Vagina (tissue), 2 donors: ENCODE measurements at regions not wholly inside any gene's neighbourhood (a gene's known extent, or its start where the extent isn't known, plus 50 kb on each side); places are given as distances from the start of the nearest gene placed in this dataset.

Source experiments
- DNase-seq, 2 donors: peaks; one replicate each; pipeline ENCODE4 v3.0.0-alpha.2; 2017; ENCODE audit errors: extremely low spot score in 2 of 2
- H3K27ac ChIP-seq: fragments of 200-600 bp; sonication (generic); one replicate; pipeline ENCODE4 v1.5.1; 2019
- H3K27me3 ChIP-seq: fragments of 200-600 bp; sonication (generic); one replicate; pipeline ENCODE4 v1.5.1; 2019
- H3K36me3 ChIP-seq, 2 donors: fragments of 200-600 bp; sonication (generic); one replicate each; pipeline ENCODE4 v1.5.1; 2017 to 2019
- H3K4me1 ChIP-seq: fragments of 200-600 bp; sonication (generic); one replicate; pipeline ENCODE4 v1.5.1; 2019
- H3K4me3 ChIP-seq, 2 donors: fragments of 200-600 bp; sonication (generic); 1 replicate in 1 of 2; 2 replicates in 1 of 2; pipeline ENCODE4 v1.5.1; 2016 to 2019
- H3K9me3 ChIP-seq: fragments of 200-600 bp; sonication (generic); one replicate; pipeline ENCODE4 v1.5.1; 2019
- POLR2A ChIP-seq, 2 donors: fragments of 450-650 bp; IDR thresholded peaks; one replicate each; pipeline ENCODE4 v1.6.1; 2017; ENCODE audit warnings: antibody characterized with exemption in 2 of 2, mild to moderate bottlenecking in 2 of 2, moderate library complexity in 2 of 2
- POLR2AphosphoS5 ChIP-seq, 2 donors: sonication (generic); formaldehyde crosslinking; IDR thresholded peaks; one replicate each; pipeline ENCODE4 v1.9.0; 2017; ENCODE audit warnings: antibody characterized with exemption in 2 of 2, mild to moderate bottlenecking in 2 of 2, low read depth in 1 of 2; ENCODE audit not compliant: insufficient read depth in 1 of 2
- intact Hi-C: fragments of 100-400 bp; cut with DNase I; formaldehyde crosslinking; loops from one replicate; pipeline ENCODE4 v1.15.1; 2023
- TF ChIP-seq, protein P1 (sequence below), 3 experiments: fragments of 450-650 bp in 2 of 3; fragments of 200-600 bp in 1 of 3; sonication (generic) in 1 of 3; IDR thresholded peaks; one replicate each; pipeline ENCODE4 v1.5.1; 2017 to 2019; ENCODE audit warnings: antibody characterized with exemption in 3 of 3, mild to moderate bottlenecking in 2 of 3, moderate library complexity in 2 of 3

DNA sequence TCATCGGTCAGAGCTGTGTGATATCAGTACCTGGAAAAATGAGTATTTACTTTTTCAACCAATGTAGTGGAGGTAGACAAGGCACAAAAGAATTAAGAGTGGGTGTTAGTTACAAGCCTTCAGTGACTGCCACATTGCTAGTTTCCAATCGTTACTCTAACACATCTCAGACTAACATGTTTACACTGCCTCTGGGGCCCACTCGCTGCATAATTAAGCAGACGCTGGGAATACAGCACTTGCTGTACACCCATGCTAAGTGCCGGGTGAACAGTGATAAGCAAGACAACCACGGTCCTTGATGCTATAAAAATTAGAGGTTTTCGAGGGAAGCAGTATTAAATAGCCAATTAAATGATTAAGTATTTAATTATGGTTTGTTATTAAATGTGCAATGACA is 1147.6 kb downstream of the AACS start:
- intact Hi-C loops = no loop called here
- Histone ChIP-seq H3K27ac (no peak overlapping the region), H3K36me3 (no peaks in the 10 kb centered on the region), H3K4me3 (no peak overlapping the region), H3K4me1 (peaks cover 5% of the 10 kb centered on the region), H3K9me3 (no peaks in the 10 kb centered on the region), H3K27me3 (no peaks in the 10 kb centered on the region)
- DNase-seq = no peak
- TF ChIP-seq POLR2A (IDR thresholded peaks at IDR 0.05) = no peak
- TF ChIP-seq POLR2AphosphoS5 (IDR thresholded peaks at IDR 0.05; ENCODE audit: insufficient read depth in 1 of 2, low read depth in 1 of 2) = no peak
- TF ChIP-seq, protein P1, sequence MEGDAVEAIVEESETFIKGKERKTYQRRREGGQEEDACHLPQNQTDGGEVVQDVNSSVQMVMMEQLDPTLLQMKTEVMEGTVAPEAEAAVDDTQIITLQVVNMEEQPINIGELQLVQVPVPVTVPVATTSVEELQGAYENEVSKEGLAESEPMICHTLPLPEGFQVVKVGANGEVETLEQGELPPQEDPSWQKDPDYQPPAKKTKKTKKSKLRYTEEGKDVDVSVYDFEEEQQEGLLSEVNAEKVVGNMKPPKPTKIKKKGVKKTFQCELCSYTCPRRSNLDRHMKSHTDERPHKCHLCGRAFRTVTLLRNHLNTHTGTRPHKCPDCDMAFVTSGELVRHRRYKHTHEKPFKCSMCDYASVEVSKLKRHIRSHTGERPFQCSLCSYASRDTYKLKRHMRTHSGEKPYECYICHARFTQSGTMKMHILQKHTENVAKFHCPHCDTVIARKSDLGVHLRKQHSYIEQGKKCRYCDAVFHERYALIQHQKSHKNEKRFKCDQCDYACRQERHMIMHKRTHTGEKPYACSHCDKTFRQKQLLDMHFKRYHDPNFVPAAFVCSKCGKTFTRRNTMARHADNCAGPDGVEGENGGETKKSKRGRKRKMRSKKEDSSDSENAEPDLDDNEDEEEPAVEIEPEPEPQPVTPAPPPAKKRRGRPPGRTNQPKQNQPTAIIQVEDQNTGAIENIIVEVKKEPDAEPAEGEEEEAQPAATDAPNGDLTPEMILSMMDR (IDR thresholded peaks at IDR 0.05) = no peak

DNA sequence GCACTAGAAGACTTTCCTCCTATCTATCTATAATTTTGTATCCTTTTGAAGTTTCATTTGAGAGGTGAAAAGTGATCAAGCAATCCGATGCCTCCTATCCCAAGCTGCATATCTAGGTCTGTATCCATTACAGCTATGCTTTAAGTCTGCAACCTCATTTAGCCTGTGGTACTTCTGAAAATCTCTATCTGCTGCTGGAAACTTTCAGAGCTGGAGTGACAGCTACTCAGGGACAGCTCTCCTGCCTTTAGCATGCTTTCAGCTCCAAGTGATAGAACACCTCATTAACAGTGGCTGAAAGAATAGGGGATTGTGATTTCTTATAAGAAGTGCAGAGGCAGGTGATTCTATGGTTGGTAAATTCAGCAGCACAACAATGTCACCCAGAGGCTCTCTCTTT is 1153.5 kb downstream of the AACS start:
- Histone ChIP-seq H3K4me3 (no peak overlapping the region), H3K9me3 (no peaks in the 10 kb centered on the region), H3K27me3 (no peaks in the 10 kb centered on the region), H3K4me1 (peaks cover 5% of the 10 kb centered on the region), H3K27ac (no peak overlapping the region), H3K36me3 (no peaks in the 10 kb centered on the region)
- intact Hi-C loops = no loop called here
- DNase-seq = no peak
- TF ChIP-seq, protein P1 (IDR thresholded peaks at IDR 0.05) = no peak
- no peak for TF ChIP-seq POLR2A (IDR thresholded peaks at IDR 0.05)
- TF ChIP-seq POLR2AphosphoS5 (IDR thresholded peaks at IDR 0.05; ENCODE audit: insufficient read depth in 1 of 2, low read depth in 1 of 2) = no peak

DNA sequence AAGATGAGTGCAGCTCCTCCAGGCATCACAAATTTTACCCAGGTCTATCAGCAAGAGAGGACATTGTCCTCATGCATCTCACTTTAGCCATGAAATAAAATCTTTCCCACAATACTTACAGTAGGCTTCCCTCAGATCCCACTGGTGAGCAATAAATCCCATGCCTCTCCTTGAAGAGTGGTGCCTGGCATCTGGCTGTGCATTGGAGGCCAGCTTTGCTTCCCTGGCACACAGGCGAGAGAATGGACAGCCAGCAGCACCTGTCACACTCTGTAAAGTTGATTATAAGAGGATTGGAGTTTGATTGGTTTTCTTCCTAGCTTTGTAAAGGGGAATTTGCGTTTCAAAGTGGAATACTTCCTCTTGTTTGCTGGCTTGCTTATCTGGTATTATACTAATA is 1153.9 kb downstream of the AACS start:
- no peak for DNase-seq
- Histone ChIP-seq H3K4me3 (no peak overlapping the region), H3K9me3 (no peaks in the 10 kb centered on the region), H3K36me3 (no peaks in the 10 kb centered on the region), H3K4me1 (peaks cover 5% of the 10 kb centered on the region), H3K27me3 (no peaks in the 10 kb centered on the region), H3K27ac (no peak overlapping the region)
- intact Hi-C loops = no loop called here
- TF ChIP-seq POLR2A (IDR thresholded peaks at IDR 0.05) (no peak), POLR2AphosphoS5 (IDR thresholded peaks at IDR 0.05; ENCODE audit: insufficient read depth in 1 of 2, low read depth in 1 of 2) (no peak)

DNA sequence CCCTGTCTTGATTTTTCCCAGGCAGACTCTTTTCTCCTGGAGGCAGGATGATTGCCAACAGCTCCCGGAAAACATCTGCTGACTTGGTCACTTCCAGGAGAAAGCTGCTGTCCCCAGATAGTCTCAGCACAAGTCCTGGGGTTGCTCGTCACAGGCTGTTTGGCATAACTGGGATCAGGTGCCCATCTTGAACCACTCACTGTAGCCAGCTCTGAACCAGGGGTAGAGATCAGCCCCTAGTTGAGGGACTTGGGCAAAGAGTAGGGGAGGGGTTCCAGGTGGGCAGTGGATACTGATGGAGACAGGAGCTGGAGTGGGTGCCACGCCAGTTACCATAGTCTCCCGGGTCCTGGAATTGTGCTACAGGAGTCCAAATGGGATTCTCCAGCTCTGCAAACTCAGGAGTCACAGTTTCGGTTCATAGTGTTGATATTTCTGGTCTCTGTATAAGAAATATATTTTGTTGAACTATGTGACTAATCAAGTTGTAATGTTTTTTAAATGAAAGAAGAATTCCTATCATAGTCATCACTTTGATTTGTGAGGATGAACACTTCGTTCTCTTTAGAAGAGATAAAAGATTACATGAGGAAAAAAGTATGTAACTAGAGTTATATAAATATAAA is 1154.5 kb downstream of the AACS start:
- Histone ChIP-seq H3K27ac (no peak overlapping the region), H3K4me3 (no peak overlapping the region), H3K27me3 (no peaks in the 10 kb centered on the region), H3K4me1 (peaks cover 5% of the 10 kb centered on the region), H3K9me3 (no peaks in the 10 kb centered on the region), H3K36me3 (no peaks in the 10 kb centered on the region)
- intact Hi-C loops = no loop called here
- TF ChIP-seq, protein P1 (IDR thresholded peaks at IDR 0.05) = no peak
- TF ChIP-seq POLR2AphosphoS5 (IDR thresholded peaks at IDR 0.05; ENCODE audit: insufficient read depth in 1 of 2, low read depth in 1 of 2) = no peak
- no peak for TF ChIP-seq POLR2A (IDR thresholded peaks at IDR 0.05)
- DNase-seq = no peak

DNA sequence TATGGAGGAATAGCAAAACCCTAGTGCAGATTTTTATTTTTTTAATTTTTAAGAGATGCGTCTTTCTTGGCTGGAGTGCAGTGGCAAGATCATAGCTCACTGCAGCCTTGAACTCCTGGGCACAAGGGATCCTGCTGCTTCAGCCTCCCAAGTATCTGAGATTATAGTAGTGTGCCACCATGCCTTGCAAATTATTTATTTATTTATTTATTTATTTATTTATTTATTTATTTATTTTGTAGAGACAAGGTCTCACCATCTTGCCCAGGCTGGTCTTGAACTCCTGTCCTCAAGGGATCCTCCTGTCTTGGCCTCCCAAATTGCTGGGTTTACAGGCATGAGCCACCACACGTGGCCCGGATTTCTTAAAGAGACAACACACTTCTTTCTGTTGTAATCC is 1158.8 kb downstream of the AACS start:
- Histone ChIP-seq H3K27me3 (no peaks in the 10 kb centered on the region), H3K27ac (no peak overlapping the region), H3K4me1 (no peaks in the 10 kb centered on the region), H3K4me3 (no peak overlapping the region), H3K36me3 (no peaks in the 10 kb centered on the region), H3K9me3 (no peaks in the 10 kb centered on the region)
- intact Hi-C loops = no loop called here
- no peak for TF ChIP-seq POLR2A (IDR thresholded peaks at IDR 0.05)
- TF ChIP-seq POLR2AphosphoS5 (IDR thresholded peaks at IDR 0.05; ENCODE audit: insufficient read depth in 1 of 2, low read depth in 1 of 2) = no peak
- TF ChIP-seq, protein P1 (IDR thresholded peaks at IDR 0.05) = no peak
- DNase-seq = no peak
